H1 (cell line): ENCODE measurements at regions not wholly inside any gene's neighbourhood (a gene's known extent, or its start where the extent isn't known, plus 50 kb on each side); places are given as distances from the start of the nearest gene placed in this dataset.

Source experiments
- CTCF ChIA-PET: fragments of 300-600 bp; sonication (Branson Sonifier 250); formaldehyde crosslinking; loops from one replicate; lab custom pipeline; 2021; ENCODE audit not compliant: partially characterized antibody; lab: Charles Lee
- POLR2A ChIA-PET: fragments of 300-600 bp; sonication (Branson Sonifier 250); formaldehyde crosslinking; loops from one replicate; lab custom pipeline; 2021; ENCODE audit warnings: inconsistent platforms; ENCODE audit not compliant: partially characterized antibody; lab: Charles Lee
- DNase-seq, 2 experiments: peaks; one replicate each; pipeline versions ENCODE4 v3.0.0 to v3.0.0-alpha.2; 2010 to 2022; ENCODE audit warnings: low spot score in 2 of 2, low read depth in 1 of 2, mixed read lengths in 1 of 2
- FAIRE-seq: peaks from 2 replicates; lab custom pipeline; 2011; peaks lifted over from hg19 to GRCh38; lab: Jason Lieb, UNC
- H2AFZ ChIP-seq: 2 replicates; pipeline ENCODE4 v1.8.1; 2012; ENCODE audit warnings: low read length, inconsistent platforms
- H2AK5ac ChIP-seq: 2 replicates; pipeline ENCODE4 v1.6.1; 2013; ENCODE audit warnings: low read depth, low read length
- H2BK120ac ChIP-seq: replicated peaks from 2 replicates; pipeline ENCODE3; 2013; ENCODE audit warnings: low read depth, low read length, inconsistent platforms
- H2BK12ac ChIP-seq: 2 replicates; pipeline ENCODE4 v1.6.1; 2013; ENCODE audit warnings: low read depth, low read length
- H2BK15ac ChIP-seq: 2 replicates; pipeline ENCODE4 v1.6.1; 2013; ENCODE audit warnings: low read length
- H2BK20ac ChIP-seq: 2 replicates; pipeline ENCODE4 v1.6.1; 2013; ENCODE audit warnings: low read length
- H2BK5ac ChIP-seq: 2 replicates; pipeline ENCODE4 v1.6.1; 2013; ENCODE audit warnings: low read depth, low read length
- H3K14ac ChIP-seq: 2 replicates; pipeline ENCODE4 v1.6.1; 2013; ENCODE audit warnings: inconsistent platforms; ENCODE audit not compliant: insufficient read length
- H3K18ac ChIP-seq: 2 replicates; pipeline ENCODE4 v1.6.1; 2013; ENCODE audit warnings: low read length; ENCODE audit errors: extremely low read depth
- H3K23ac ChIP-seq: 2 replicates; pipeline ENCODE4 v1.6.1; 2013; ENCODE audit warnings: inconsistent platforms; ENCODE audit not compliant: insufficient read length
- H3K23me2 ChIP-seq: 2 replicates; pipeline ENCODE4 v1.6.1; 2013; ENCODE audit warnings: low read depth, low read length
- H3K27ac ChIP-seq: 2 replicates; pipeline ENCODE4 v1.6.1; 2011; ENCODE audit warnings: low read depth, low read length, inconsistent platforms
- H3K27me3 ChIP-seq, 4 experiments: replicated peaks in 1 of 4; 1 replicate in 1 of 4; 2 replicates in 3 of 4; pipeline versions ENCODE4 v1.6.1 to v1.8.1; 2011 to 2013; ENCODE audit warnings: low read length in 3 of 4, mild to moderate bottlenecking in 3 of 4, inconsistent platforms in 2 of 4, mixed read lengths in 2 of 4, moderate library complexity in 1 of 4; ENCODE audit not compliant: control insufficient read depth in 3 of 4, insufficient read depth in 3 of 4; ENCODE audit errors: extremely low read depth in 1 of 4
- H3K36me3 ChIP-seq, 4 experiments: 2 replicates each; pipeline versions ENCODE4 v1.6.1 to v1.8.1; 2011 to 2013; ENCODE audit warnings: mild to moderate bottlenecking in 4 of 4, low read length in 3 of 4, moderate library complexity in 2 of 4, control low read depth in 1 of 4, inconsistent platforms in 1 of 4; ENCODE audit not compliant: insufficient read depth in 4 of 4, control insufficient read depth in 2 of 4
- H3K4ac ChIP-seq: replicated peaks from 2 replicates; pipeline ENCODE3; 2013; ENCODE audit warnings: low read length, low read depth, mixed read lengths, inconsistent platforms; ENCODE audit not compliant: insufficient read length
- H3K4me1 ChIP-seq, 4 experiments: replicated peaks in 1 of 4; 1 replicate in 1 of 4; 2 replicates in 3 of 4; pipeline versions ENCODE4 v1.6.1 to v1.8.1; 2011 to 2013; ENCODE audit warnings: low read length in 3 of 4, inconsistent platforms in 2 of 4, mixed read lengths in 1 of 4; ENCODE audit not compliant: insufficient read depth in 4 of 4, control insufficient read depth in 3 of 4
- H3K4me2 ChIP-seq, 2 experiments: 2 replicates each; pipeline versions ENCODE4 v1.6.1 to v1.8.1; 2011 to 2013; ENCODE audit warnings: low read depth in 2 of 2, low read length in 2 of 2, control low read depth in 1 of 2, inconsistent platforms in 1 of 2, mild to moderate bottlenecking in 1 of 2; ENCODE audit not compliant: insufficient read depth in 1 of 2
- H3K4me3 ChIP-seq, 4 experiments: fragments of 200-600, 300-600 bp in 1 of 4; sonication (generic), shearing (Covaris generic), sonication (Bioruptor Twin) in 1 of 4; 2 replicates each; pipeline versions ENCODE4 v1.5.1 to v1.8.1; 2011 to 2016; ENCODE audit warnings: low read length in 4 of 4, low read depth in 3 of 4, control low read depth in 2 of 4, inconsistent platforms in 2 of 4, mild to moderate bottlenecking in 2 of 4, mixed read lengths in 1 of 4, moderate library complexity in 1 of 4; ENCODE audit not compliant: insufficient read depth in 2 of 4; ENCODE audit errors: extremely low read depth in 1 of 4
- H3K56ac ChIP-seq: replicated peaks from 2 replicates; pipeline ENCODE3; 2013; ENCODE audit warnings: low read depth, mild to moderate bottlenecking, mixed read lengths, low read length, inconsistent platforms; ENCODE audit not compliant: insufficient read length
- H3K79me1 ChIP-seq: 2 replicates; pipeline ENCODE4 v1.6.1; 2013; ENCODE audit warnings: low read depth, low read length, control low read depth
- H3K79me2 ChIP-seq, 2 experiments: 2 replicates each; pipeline versions ENCODE4 v1.6.1 to v1.8.1; 2012 to 2013; ENCODE audit warnings: low read length in 2 of 2, mild to moderate bottlenecking in 2 of 2, inconsistent platforms in 1 of 2; ENCODE audit not compliant: insufficient read depth in 2 of 2, control insufficient read depth in 1 of 2
- H3K9ac ChIP-seq, 4 experiments: replicated peaks in 1 of 4; 1 replicate in 1 of 4; 2 replicates in 3 of 4; pipeline versions ENCODE4 v1.6.1 to v1.8.1; 2011 to 2013; ENCODE audit warnings: low read depth in 3 of 4, low read length in 3 of 4, control low read depth in 2 of 4, mild to moderate bottlenecking in 2 of 4, moderate library complexity in 2 of 4, inconsistent platforms in 1 of 4; ENCODE audit errors: extremely low read depth in 1 of 4
- H3K9me3 ChIP-seq, 2 experiments: 2 replicates each; pipeline versions ENCODE4 v1.6.1 to v1.8.1; 2012 to 2013; ENCODE audit warnings: mild to moderate bottlenecking in 2 of 2, moderate library complexity in 2 of 2, control low read depth in 1 of 2, inconsistent platforms in 1 of 2, low read depth in 1 of 2, low read length in 1 of 2, mixed read lengths in 1 of 2; ENCODE audit not compliant: insufficient read depth in 2 of 2
- H4K20me1 ChIP-seq, 2 experiments: replicated peaks in 1 of 2; 2 replicates each; pipeline versions ENCODE3 to v1.8.1; 2011 to 2013; ENCODE audit warnings: inconsistent platforms in 2 of 2, low read length in 2 of 2, mild to moderate bottlenecking in 1 of 2; ENCODE audit not compliant: insufficient read depth in 2 of 2, control insufficient read depth in 1 of 2
- H4K5ac ChIP-seq: 2 replicates; pipeline ENCODE4 v1.6.1; 2013; ENCODE audit warnings: low read length, low read depth, mixed read lengths, inconsistent platforms; ENCODE audit not compliant: insufficient read length
- H4K8ac ChIP-seq: 2 replicates; pipeline ENCODE4 v1.8.0; 2013; ENCODE audit warnings: mild to moderate bottlenecking, moderate library complexity, low read length, inconsistent platforms; ENCODE audit not compliant: insufficient read depth; ENCODE audit errors: extremely low read depth
- H4K91ac ChIP-seq: replicated peaks from 2 replicates; pipeline ENCODE3; 2013; ENCODE audit warnings: low read length, mixed read lengths, inconsistent platforms; ENCODE audit not compliant: insufficient read length
- GABPA ChIP-seq: IDR thresholded peaks from 2 replicates; pipeline ENCODE4 v1.6.1; 2011; ENCODE audit warnings: mild to moderate bottlenecking, low read length, moderate library complexity, borderline replicate concordance; ENCODE audit not compliant: insufficient read depth
- JUN ChIP-seq: IDR thresholded peaks from 2 replicates; pipeline ENCODE4 v1.6.1; 2011; ENCODE audit warnings: low read depth, mild to moderate bottlenecking, improper control_type of control experiment, low read length
- JUND ChIP-seq: IDR thresholded peaks from 2 replicates; pipeline ENCODE4 v1.6.1; 2011; ENCODE audit warnings: mild to moderate bottlenecking, improper control_type of control experiment, low read length
- NANOG ChIP-seq: IDR thresholded peaks from 2 replicates; pipeline ENCODE4 v1.6.1; 2011; ENCODE audit warnings: low read length, low read depth, mild to moderate bottlenecking, inconsistent platforms; ENCODE audit not compliant: insufficient read depth, poor library complexity, severe bottlenecking
- SIRT6 ChIP-seq: IDR thresholded peaks from one replicate; pipeline ENCODE4 v1.7.1; 2012; ENCODE audit warnings: low read length, inconsistent platforms
- WGBS, 2 experiments: shearing (Covaris generic) in 1 of 2; methylation state at CpG; one replicate each; pipeline versions ENCODE4 v1.1.6 to v1.1.7; 2013 to 2015; ENCODE audit warnings: low lambda C conversion rate in 2 of 2, mixed read lengths in 2 of 2, inconsistent platforms in 1 of 2, low coverage in 1 of 2, missing lambda C conversion rate in 1 of 2; ENCODE audit not compliant: insufficient replicate concordance in 2 of 2, insufficient coverage in 1 of 2, insufficient read length in 1 of 2; ENCODE audit errors: extremely low coverage in 1 of 2, missing lambda C conversion rate in 1 of 2; 5-methylcytosine and 5-hydroxymethylcytosine counted together
- TF ChIP-seq, protein P1 (sequence below): IDR thresholded peaks from 2 replicates; pipeline ENCODE4 v1.6.1; 2012; ENCODE audit warnings: inconsistent platforms

DNA sequence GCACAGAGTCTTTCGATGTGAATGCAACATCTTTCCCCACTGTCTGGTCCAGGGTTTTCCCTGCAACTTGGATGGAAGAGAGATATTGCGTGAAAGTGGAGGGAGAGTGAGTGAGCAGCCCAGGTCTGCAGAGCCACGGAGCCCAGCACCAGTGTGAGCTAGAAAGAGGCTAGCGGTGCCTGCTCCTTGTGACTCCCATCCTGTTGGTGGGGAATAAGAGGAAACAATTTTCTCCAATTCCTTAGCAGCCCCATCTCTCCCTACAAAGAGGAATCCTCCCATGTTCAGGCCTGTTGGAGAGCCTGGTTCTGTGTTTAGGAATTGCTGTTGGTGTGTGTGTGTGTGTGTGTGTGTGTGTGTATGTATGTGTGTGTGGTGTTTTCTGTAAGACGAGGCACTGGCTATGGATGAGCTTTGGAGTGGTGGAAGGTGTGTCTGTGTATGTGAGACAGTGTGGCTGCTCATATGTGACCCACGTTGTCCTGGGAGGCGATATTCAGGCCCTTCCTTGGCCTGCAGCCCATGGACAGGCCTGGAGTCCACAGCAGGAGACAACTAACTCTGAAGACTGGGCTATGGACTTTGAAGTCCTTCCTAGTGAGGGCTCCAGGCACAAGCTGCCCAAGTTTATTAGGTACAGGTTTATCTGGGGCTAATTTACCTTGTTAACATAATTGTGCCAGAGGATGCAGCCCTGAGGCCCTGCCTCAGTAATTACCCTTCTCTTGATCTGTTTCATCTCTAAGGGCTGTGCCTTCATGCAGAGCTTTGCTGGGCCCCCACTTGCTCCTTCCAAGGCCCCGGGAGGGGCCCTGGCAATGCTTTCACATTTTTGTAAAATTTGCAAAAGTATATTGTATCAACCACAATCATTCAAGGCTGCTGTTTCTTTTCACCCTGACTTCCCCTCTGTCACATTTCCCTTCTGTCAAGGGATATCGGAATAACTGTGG is 88.6 kb upstream of the HAAO start:
- POLR2A ChIA-PET, result interaction anchor here (1.4 kb wide), 1 partner anchor 18 kb away, joined by 3 read pairs; no protein-coding TSS in a partner anchor
- H3K18ac ChIP-seq, result 0 out of 2 replicates have a peak overlapping the region, but pooled peaks have one; percentile 39
- H4K8ac ChIP-seq, result no peak overlapping the region
- CTCF ChIA-PET, result interaction anchor here (0.6 to 4.0 kb wide), 9 partner anchors 19 to 115 kb away, joined by 3 to 22 read pairs (median 4); no protein-coding TSS in a partner anchor
- H3K14ac ChIP-seq, result no peak overlapping the region
- no peak overlapping the region for H3K23ac ChIP-seq
- H3K79me2 ChIP-seq, result no peaks in the 10 kb centered on the region
- no peak for TF ChIP-seq GABPA
- TF ChIP-seq JUND, result no peak
- TF ChIP-seq, protein P1, sequence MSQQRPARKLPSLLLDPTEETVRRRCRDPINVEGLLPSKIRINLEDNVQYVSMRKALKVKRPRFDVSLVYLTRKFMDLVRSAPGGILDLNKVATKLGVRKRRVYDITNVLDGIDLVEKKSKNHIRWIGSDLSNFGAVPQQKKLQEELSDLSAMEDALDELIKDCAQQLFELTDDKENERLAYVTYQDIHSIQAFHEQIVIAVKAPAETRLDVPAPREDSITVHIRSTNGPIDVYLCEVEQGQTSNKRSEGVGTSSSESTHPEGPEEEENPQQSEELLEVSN, result no peak
- TF ChIP-seq JUN, result no peak
- TF ChIP-seq NANOG, result no peak
- no peak for TF ChIP-seq SIRT6
- H2AFZ ChIP-seq, result peak overlapping the region; percentile 28; the same call in 1 of the 2 replicates
- FAIRE-seq (no peak), DNase-seq (no peak)
- H2BK20ac ChIP-seq, result no peak overlapping the region
- H3K36me3 ChIP-seq, result no peaks in the 10 kb centered on the region
- no peak overlapping the region for H3K4me2 ChIP-seq
- no peak overlapping the region for H3K27ac ChIP-seq
- no peak overlapping the region for H2AK5ac ChIP-seq
- no peak overlapping the region for H3K4ac ChIP-seq
- no peak overlapping the region for H3K9ac ChIP-seq
- H4K5ac ChIP-seq, result no peak overlapping the region
- H2BK15ac ChIP-seq, result no peak overlapping the region; the same call in 1 of the 2 replicates
- H3K4me3 ChIP-seq, result no peak overlapping the region
- H2BK120ac ChIP-seq, result no peak overlapping the region
- H3K27me3 ChIP-seq, result no peaks in the 10 kb centered on the region
- H2BK5ac ChIP-seq, result no peak overlapping the region
- no peak overlapping the region for H3K56ac ChIP-seq
- H3K9me3 ChIP-seq, result no peaks in the 10 kb centered on the region
- 88% methylated on average over 9 of the region's 9 CpGs; no CpG with 5 or more reads in 1 of the 2 experiments for WGBS, 2 experiments
- H3K79me1 ChIP-seq, result no peaks in the 10 kb centered on the region
- no peak overlapping the region; the same call in 1 of the 2 replicates for H2BK12ac ChIP-seq
- H4K20me1 ChIP-seq, result no peaks in the 10 kb centered on the region
- no peaks in the 10 kb centered on the region for H3K4me1 ChIP-seq
- H3K23me2 ChIP-seq, result peaks cover 1% of the 10 kb centered on the region; the same call in 1 of the 2 replicates
- no peak overlapping the region for H4K91ac ChIP-seq
